ENCODE measurements at regions not wholly inside any gene's neighbourhood (a gene's known extent, or its start where the extent isn't known, plus 50 kb on each side); places are given as distances from the start of the nearest gene placed in this dataset. TPM values are rescaled to one million over a fixed set of nuclear protein-coding genes. Genes with fewer than 3 reads are reported as not detected.
A peak's percentile ranks its signal among the peaks of the same experiment; 100 is the strongest.

- H3K36me3 ChIP-seq (ENCODE audit: control insufficient read depth in 4 of 4, insufficient read depth in 4 of 4, low read length in 4 of 4), result no peaks in the 10 kb centered on the region
- 86 to 97% methylated on average over 1 of the region's 1 CpG for WGBS, 2 donors
- H3K9me3 ChIP-seq (ENCODE audit: control insufficient read depth in 4 of 4, insufficient read depth in 3 of 4, low read length in 3 of 4), result no peaks in the 10 kb centered on the region
- no peak for TF ChIP-seq CTCF (IDR thresholded peaks at IDR 0.05; ENCODE audit: control extremely low read depth, extremely low read depth)
- H3K27me3 ChIP-seq (ENCODE audit: control insufficient read depth in 3 of 3, insufficient read depth in 3 of 3, low read length in 2 of 3), result no peaks in the 10 kb centered on the region
- peaks cover 0 to 11% (median 3%) of the 10 kb centered on the region in 5 donors for H3K4me1 ChIP-seq (ENCODE audit: control insufficient read depth in 5 of 5, insufficient read depth in 5 of 5, low read length in 5 of 5)
- no peak overlapping the region for H3K4me3 ChIP-seq
- no peak for ATAC-seq (ENCODE audit: insufficient read depth, low FRiP score)
- no peak overlapping the region for H3K27ac ChIP-seq (ENCODE audit: low read depth in 1 of 2, low read length in 1 of 2)
- no peak overlapping the region for H3K9ac ChIP-seq (ENCODE audit: insufficient read depth in 1 of 2, low read length in 2 of 2)
- no peak for DNase-seq
These were observed 52.3 kb upstream of the SLC4A7 start for GRCh38 chr3:27536491-27536890.

- no peak overlapping the region for H3K9ac ChIP-seq (ENCODE audit: insufficient read depth in 1 of 2, low read length in 2 of 2)
- ATAC-seq (ENCODE audit: insufficient read depth, low FRiP score), result no peak
- H3K36me3 ChIP-seq (ENCODE audit: control insufficient read depth in 4 of 4, insufficient read depth in 4 of 4, low read length in 4 of 4), result no peaks in the 10 kb centered on the region
- peaks cover 0 to 11% (median 3%) of the 10 kb centered on the region in 5 donors for H3K4me1 ChIP-seq (ENCODE audit: control insufficient read depth in 5 of 5, insufficient read depth in 5 of 5, low read length in 5 of 5)
- H3K4me3 ChIP-seq, result no peak overlapping the region
- TF ChIP-seq CTCF (IDR thresholded peaks at IDR 0.05; ENCODE audit: control extremely low read depth, extremely low read depth), result no peak
- no peaks in the 10 kb centered on the region for H3K9me3 ChIP-seq (ENCODE audit: control insufficient read depth in 4 of 4, insufficient read depth in 3 of 4, low read length in 3 of 4)
- WGBS, 2 donors, result 70 to 90% methylated on average over 2 of the region's 2 CpGs
- H3K27me3 ChIP-seq (ENCODE audit: control insufficient read depth in 3 of 3, insufficient read depth in 3 of 3, low read length in 2 of 3), result no peaks in the 10 kb centered on the region
- H3K27ac ChIP-seq (ENCODE audit: low read depth in 1 of 2, low read length in 1 of 2), result peak overlapping the region in 1 of 2 donors; percentile 12
- DNase-seq, result no peak
These were observed 51.7 kb upstream of the SLC4A7 start for GRCh38 chr3:27535809-27536392.

GRCh38 chr3:27533718-27534573, 49.8 kb upstream of the SLC4A7 start:
- Histone ChIP-seq H3K36me3 (ENCODE audit: control insufficient read depth in 4 of 4, insufficient read depth in 4 of 4, low read length in 4 of 4) (no peaks in the 10 kb centered on the region), H3K9me3 (ENCODE audit: control insufficient read depth in 4 of 4, insufficient read depth in 3 of 4, low read length in 3 of 4) (peaks cover 0 to 1% (median 0%) of the 10 kb centered on the region in 4 donors), H3K27me3 (ENCODE audit: control insufficient read depth in 3 of 3, insufficient read depth in 3 of 3, low read length in 2 of 3) (no peaks in the 10 kb centered on the region), H3K4me1 (ENCODE audit: control insufficient read depth in 5 of 5, insufficient read depth in 5 of 5, low read length in 5 of 5) (peaks cover 0 to 11% (median 3%) of the 10 kb centered on the region in 5 donors), H3K9ac (ENCODE audit: insufficient read depth in 1 of 2, low read length in 2 of 2) (no peak overlapping the region), H3K27ac (ENCODE audit: low read depth in 1 of 2, low read length in 1 of 2) (peak overlapping the region; percentile 41 to 60), H3K4me3 (no peak overlapping the region)
- 38 to 55% methylated on average over 10 of the region's 10 CpGs for WGBS, 2 donors
- DNase-seq (peak in 1 of 3 donors; percentile 14), ATAC-seq (ENCODE audit: insufficient read depth, low FRiP score) (peak; percentile 85)
- no peak for TF ChIP-seq CTCF (IDR thresholded peaks at IDR 0.05; ENCODE audit: control extremely low read depth, extremely low read depth)

Small RNAs in the stretch of these regions (small RNA-seq; reads per million reads assigned to genes)
- gene AC098614.2 (ENCODE audit: low replicate concordance), result not detected
- not detected for gene RF00019 (ENCODE audit: low replicate concordance)
